ENCODE measurements at regions not wholly inside any gene's neighbourhood (a gene's known extent, or its start where the extent isn't known, plus 50 kb on each side); places are given as distances from the start of the nearest gene placed in this dataset.

DNA sequence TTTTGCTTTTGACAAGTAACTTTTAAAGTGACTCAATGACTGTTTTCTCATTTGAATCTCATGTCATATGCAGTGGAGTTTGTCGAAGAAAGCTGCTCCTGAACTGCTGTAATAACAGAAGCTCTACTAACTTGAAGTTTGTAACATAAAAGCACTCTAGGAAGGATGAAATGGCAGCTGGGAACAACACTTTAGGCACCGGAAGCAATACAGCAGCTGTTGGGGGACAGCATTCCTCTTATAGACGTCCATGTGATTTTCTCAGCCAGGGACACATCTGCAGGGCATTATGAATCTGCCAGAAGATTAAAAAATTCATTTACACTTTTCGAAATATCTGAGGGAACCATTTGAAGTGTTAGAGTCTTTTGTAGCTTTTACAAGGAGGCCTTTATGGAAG is 1035.8 kb downstream of the ADGRL3 start:
- H3K27ac ChIP-seq, result no peak overlapping the region
- H3K9me3 ChIP-seq, result no peaks in the 10 kb centered on the region
- no peaks in the 10 kb centered on the region for H3K27me3 ChIP-seq
- no peak overlapping the region for H3K4me3 ChIP-seq
- TF ChIP-seq POLR2A (IDR thresholded peaks at IDR 0.05), result no peak
- TF ChIP-seq, protein P1, sequence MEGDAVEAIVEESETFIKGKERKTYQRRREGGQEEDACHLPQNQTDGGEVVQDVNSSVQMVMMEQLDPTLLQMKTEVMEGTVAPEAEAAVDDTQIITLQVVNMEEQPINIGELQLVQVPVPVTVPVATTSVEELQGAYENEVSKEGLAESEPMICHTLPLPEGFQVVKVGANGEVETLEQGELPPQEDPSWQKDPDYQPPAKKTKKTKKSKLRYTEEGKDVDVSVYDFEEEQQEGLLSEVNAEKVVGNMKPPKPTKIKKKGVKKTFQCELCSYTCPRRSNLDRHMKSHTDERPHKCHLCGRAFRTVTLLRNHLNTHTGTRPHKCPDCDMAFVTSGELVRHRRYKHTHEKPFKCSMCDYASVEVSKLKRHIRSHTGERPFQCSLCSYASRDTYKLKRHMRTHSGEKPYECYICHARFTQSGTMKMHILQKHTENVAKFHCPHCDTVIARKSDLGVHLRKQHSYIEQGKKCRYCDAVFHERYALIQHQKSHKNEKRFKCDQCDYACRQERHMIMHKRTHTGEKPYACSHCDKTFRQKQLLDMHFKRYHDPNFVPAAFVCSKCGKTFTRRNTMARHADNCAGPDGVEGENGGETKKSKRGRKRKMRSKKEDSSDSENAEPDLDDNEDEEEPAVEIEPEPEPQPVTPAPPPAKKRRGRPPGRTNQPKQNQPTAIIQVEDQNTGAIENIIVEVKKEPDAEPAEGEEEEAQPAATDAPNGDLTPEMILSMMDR (IDR thresholded peaks at IDR 0.05), result no peak
- no peaks in the 10 kb centered on the region for H3K4me1 ChIP-seq
- intact Hi-C loops (cut with DNase I; ENCODE audit: low total_unique reads), result no loop called here
- no peaks in the 10 kb centered on the region for H3K36me3 ChIP-seq
- no peak for DNase-seq

DNA sequence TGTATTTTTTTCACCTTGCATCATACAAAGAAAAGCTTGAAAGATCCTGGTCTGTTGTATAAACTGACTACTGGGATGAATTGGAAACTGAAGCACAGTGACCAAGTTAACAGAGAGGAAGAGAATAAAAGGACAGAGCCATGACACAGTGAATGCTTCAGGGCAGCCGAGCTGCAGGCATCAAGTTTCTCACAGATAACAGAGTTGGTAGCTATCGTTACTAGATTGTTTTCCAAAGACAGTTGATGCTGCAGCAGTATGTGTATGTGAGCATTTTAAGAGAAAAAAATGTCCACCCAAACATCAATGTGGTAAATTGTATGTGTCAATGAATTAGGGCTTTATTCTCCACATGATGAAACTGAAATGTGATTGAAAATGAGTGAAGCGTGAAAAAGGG is 1032.7 kb downstream of the ADGRL3 start:
- no peak overlapping the region for H3K4me3 ChIP-seq
- DNase-seq, result no peak
- H3K27me3 ChIP-seq, result no peaks in the 10 kb centered on the region
- no peaks in the 10 kb centered on the region for H3K9me3 ChIP-seq
- no peak for TF ChIP-seq POLR2A (IDR thresholded peaks at IDR 0.05)
- TF ChIP-seq, protein P1 (IDR thresholded peaks at IDR 0.05), result no peak
- H3K4me1 ChIP-seq, result no peaks in the 10 kb centered on the region
- no peaks in the 10 kb centered on the region for H3K36me3 ChIP-seq
- intact Hi-C loops (cut with DNase I; ENCODE audit: low total_unique reads), result no loop called here
- H3K27ac ChIP-seq, result no peak overlapping the region

DNA sequence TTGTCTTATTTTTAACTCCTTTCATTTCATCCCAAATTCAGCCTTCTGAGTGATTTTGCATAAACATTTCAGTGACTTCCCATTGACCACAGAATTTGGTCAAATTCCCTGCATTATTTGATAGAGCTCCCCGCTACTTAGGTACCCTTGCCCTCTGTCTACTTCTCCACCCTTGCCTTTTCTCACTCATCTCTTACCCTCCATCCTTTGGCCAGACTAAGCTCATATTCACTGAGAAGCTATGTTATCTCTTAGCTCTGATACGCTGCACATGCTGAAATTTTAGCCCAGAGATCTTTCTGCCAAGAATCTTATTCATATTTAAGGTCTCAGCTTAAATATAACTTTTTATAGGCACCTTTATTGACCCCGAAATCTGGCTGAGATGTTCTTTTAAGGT is 1031.9 kb downstream of the ADGRL3 start:
- TF ChIP-seq, protein P1 (IDR thresholded peaks at IDR 0.05), result no peak
- no peak for TF ChIP-seq POLR2A (IDR thresholded peaks at IDR 0.05)
- Histone ChIP-seq H3K4me1 (no peaks in the 10 kb centered on the region), H3K36me3 (no peaks in the 10 kb centered on the region), H3K27ac (no peak overlapping the region), H3K4me3 (no peak overlapping the region), H3K9me3 (no peaks in the 10 kb centered on the region), H3K27me3 (no peaks in the 10 kb centered on the region)
- intact Hi-C loops (cut with DNase I; ENCODE audit: low total_unique reads), result no loop called here
- DNase-seq, result no peak

DNA sequence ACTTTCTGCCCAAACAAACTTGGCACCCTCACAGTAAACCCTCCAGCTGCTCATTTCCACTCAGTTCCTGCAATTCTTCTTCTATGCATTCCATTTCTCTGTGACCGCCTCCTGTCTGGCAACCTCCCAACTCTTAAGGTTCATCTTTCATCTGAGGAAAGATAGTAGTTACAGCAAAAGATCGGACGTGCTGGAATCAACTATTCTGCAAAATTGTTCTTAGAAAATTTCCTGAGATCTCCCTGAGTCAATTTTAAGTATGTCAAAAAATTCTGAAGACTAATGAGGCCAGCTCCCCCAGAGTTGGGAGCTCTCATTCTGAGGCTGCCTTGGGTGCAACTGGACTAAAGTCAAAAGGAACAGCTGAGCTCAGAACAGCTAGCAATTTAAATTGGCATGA is 1026.0 kb downstream of the ADGRL3 start:
- Histone ChIP-seq H3K4me3 (no peak overlapping the region), H3K36me3 (no peaks in the 10 kb centered on the region), H3K4me1 (no peaks in the 10 kb centered on the region), H3K27me3 (no peaks in the 10 kb centered on the region), H3K27ac (no peak overlapping the region), H3K9me3 (no peaks in the 10 kb centered on the region)
- TF ChIP-seq, protein P1 (IDR thresholded peaks at IDR 0.05), result no peak
- no peak for TF ChIP-seq POLR2A (IDR thresholded peaks at IDR 0.05)
- intact Hi-C loops (cut with DNase I; ENCODE audit: low total_unique reads), result no loop called here
- DNase-seq, result no peak

DNA sequence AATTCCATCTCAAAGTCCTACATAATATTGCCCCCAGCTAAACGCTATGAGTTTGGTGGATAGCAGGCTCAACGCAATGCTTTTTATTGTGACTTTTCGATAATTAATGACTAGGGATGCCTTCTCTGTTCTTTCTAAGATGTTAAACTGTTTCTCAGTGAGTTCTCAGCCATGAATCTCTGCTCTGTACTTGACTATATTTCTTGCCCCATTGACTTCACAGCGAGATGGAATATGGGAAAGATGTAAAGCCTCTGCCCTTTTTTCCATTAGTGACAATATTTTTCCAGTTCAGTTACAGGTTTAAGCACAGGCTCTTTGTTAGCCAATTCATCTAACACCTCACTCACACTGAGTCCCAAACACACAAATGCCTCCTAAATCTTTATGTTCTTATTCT is 1022.0 kb downstream of the ADGRL3 start:
- Histone ChIP-seq H3K4me1 (no peaks in the 10 kb centered on the region), H3K27me3 (no peaks in the 10 kb centered on the region), H3K4me3 (no peak overlapping the region), H3K36me3 (no peaks in the 10 kb centered on the region), H3K27ac (no peak overlapping the region), H3K9me3 (no peaks in the 10 kb centered on the region)
- intact Hi-C loops (cut with DNase I; ENCODE audit: low total_unique reads), result no loop called here
- TF ChIP-seq, protein P1 (IDR thresholded peaks at IDR 0.05), result no peak
- no peak for TF ChIP-seq POLR2A (IDR thresholded peaks at IDR 0.05)
- no peak for DNase-seq

All from uterus (tissue), 3 donors.